ENCODE measurements at regions not wholly inside any gene's neighbourhood (a gene's known extent, or its start where the extent isn't known, plus 50 kb on each side); places are given as distances from the start of the nearest gene placed in this dataset.

GRCh38 chr13:74523057-74523456 lies 388.9 kb upstream of the KLF12 start:
- no peak for TF ChIP-seq CTCF (optimal IDR thresholded peaks at IDR 0.05 in 1 of 3, IDR thresholded peaks at IDR 0.05 in 1 of 3, conservative IDR thresholded peaks at IDR 0.05 in 1 of 3; ENCODE audit: extremely low read depth in 1 of 3, insufficient read depth in 2 of 3, low read length in 3 of 3)
- TF ChIP-seq EZH2 (IDR thresholded peaks at IDR 0.05; ENCODE audit: low read length) = no peak
- Histone ChIP-seq H3K4me1 (ENCODE audit: control insufficient read depth, extremely low read depth, insufficient read depth, low read length) (no peaks in the 10 kb centered on the region), H3K27ac (ENCODE audit: control insufficient read depth, insufficient read depth, low read length) (no peak overlapping the region), H3K9ac (ENCODE audit: control insufficient read depth, extremely low read depth, insufficient read depth, low read length) (no peak overlapping the region), H3K27me3 (ENCODE audit: control insufficient read depth, extremely low read depth, insufficient read depth, low read length) (no peaks in the 10 kb centered on the region), H4K20me1 (ENCODE audit: control insufficient read depth, extremely low read depth, insufficient read depth, low read length) (no peaks in the 10 kb centered on the region), H2AFZ (ENCODE audit: control insufficient read depth, low read length) (no peak overlapping the region), H3K9me3 (ENCODE audit: control insufficient read depth, low read depth, low read length) (no peaks in the 10 kb centered on the region), H3K36me3 (ENCODE audit: control insufficient read depth in 2 of 2, extremely low read depth in 1 of 2, insufficient read depth in 2 of 2, low read length in 2 of 2) (no peaks in the 10 kb centered on the region), H3K9me1 (ENCODE audit: control insufficient read depth, extremely low read depth, insufficient read depth, low read length) (no peaks in the 10 kb centered on the region), H3K4me2 (ENCODE audit: control insufficient read depth, extremely low read depth, insufficient read depth, low read depth, low read length) (no peak overlapping the region), H3K4me3 (ENCODE audit: control insufficient read depth in 2 of 3, extremely low read depth in 1 of 3, insufficient read depth in 2 of 3, low read depth in 1 of 3, low read length in 3 of 3) (no peak overlapping the region), H3K79me2 (ENCODE audit: control insufficient read depth, insufficient read depth, low read length) (no peaks in the 10 kb centered on the region)
- FAIRE-seq (no peak), DNase-seq (ENCODE audit: low read depth, low spot score) (no peak)
- dilution Hi-C loops (cut with MboI; ENCODE audit: extremely low pct_ligation_motif_present, low sequenced_read_pairs) = no loop called here

DNA sequence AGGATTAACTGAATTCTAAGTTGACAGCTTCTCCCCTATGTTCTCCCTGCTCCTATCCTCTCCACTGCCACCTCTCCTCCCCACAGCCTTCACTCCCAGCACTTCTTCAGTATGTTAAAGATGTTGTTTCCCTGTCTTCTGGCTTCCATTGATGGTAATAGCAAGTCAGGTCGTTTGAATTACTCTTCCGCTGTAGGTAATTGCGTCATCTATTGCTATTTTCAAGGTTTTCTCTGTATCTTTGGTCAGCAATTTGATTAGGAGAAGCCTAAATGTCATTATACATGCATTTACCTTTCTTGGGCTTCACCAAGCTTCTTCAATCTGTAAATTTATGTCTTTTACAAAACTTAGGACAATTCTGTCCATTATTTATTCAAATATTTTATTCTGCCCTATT lies 377.3 kb upstream of the KLF12 start:
- no peak overlapping the region for H2AFZ ChIP-seq (ENCODE audit: control insufficient read depth, low read length)
- H3K79me2 ChIP-seq (ENCODE audit: control insufficient read depth, insufficient read depth, low read length) = no peaks in the 10 kb centered on the region
- DNase-seq (ENCODE audit: low read depth, low spot score) (no peak), FAIRE-seq (no peak)
- H3K4me2 ChIP-seq (ENCODE audit: control insufficient read depth, extremely low read depth, insufficient read depth, low read depth, low read length) = no peak overlapping the region
- H3K9me3 ChIP-seq (ENCODE audit: control insufficient read depth, low read depth, low read length) = no peaks in the 10 kb centered on the region
- dilution Hi-C loops (cut with MboI; ENCODE audit: extremely low pct_ligation_motif_present, low sequenced_read_pairs) = no loop called here
- H3K4me3 ChIP-seq (ENCODE audit: control insufficient read depth in 2 of 3, extremely low read depth in 1 of 3, insufficient read depth in 2 of 3, low read depth in 1 of 3, low read length in 3 of 3) = no peak overlapping the region
- H3K27me3 ChIP-seq (ENCODE audit: control insufficient read depth, extremely low read depth, insufficient read depth, low read length) = no peaks in the 10 kb centered on the region
- H4K20me1 ChIP-seq (ENCODE audit: control insufficient read depth, extremely low read depth, insufficient read depth, low read length) = no peaks in the 10 kb centered on the region
- no peak overlapping the region for H3K27ac ChIP-seq (ENCODE audit: control insufficient read depth, insufficient read depth, low read length)
- H3K36me3 ChIP-seq (ENCODE audit: control insufficient read depth in 2 of 2, extremely low read depth in 1 of 2, insufficient read depth in 2 of 2, low read length in 2 of 2) = no peaks in the 10 kb centered on the region
- H3K9ac ChIP-seq (ENCODE audit: control insufficient read depth, extremely low read depth, insufficient read depth, low read length) = no peak overlapping the region
- no peak for TF ChIP-seq EZH2 (IDR thresholded peaks at IDR 0.05; ENCODE audit: low read length)
- TF ChIP-seq CTCF (optimal IDR thresholded peaks at IDR 0.05 in 1 of 3, IDR thresholded peaks at IDR 0.05 in 1 of 3, conservative IDR thresholded peaks at IDR 0.05 in 1 of 3; ENCODE audit: extremely low read depth in 1 of 3, insufficient read depth in 2 of 3, low read length in 3 of 3) = no peak
- no peaks in the 10 kb centered on the region for H3K9me1 ChIP-seq (ENCODE audit: control insufficient read depth, extremely low read depth, insufficient read depth, low read length)
- H3K4me1 ChIP-seq (ENCODE audit: control insufficient read depth, extremely low read depth, insufficient read depth, low read length) = no peaks in the 10 kb centered on the region
